ENCODE measurements at regions not wholly inside any gene's neighbourhood (a gene's known extent, or its start where the extent isn't known, plus 50 kb on each side); places are given as distances from the start of the nearest gene placed in this dataset.
"Not testable (repeated sequence)": the region's sequence is repeated elsewhere in the genome, so short reads cannot be mapped to it uniquely, and the experiment has no call there.

GRCh38 chr3:40938591-40938990, 260.7 kb upstream of the CTNNB1 start:
- no peak overlapping the region for H3K27ac ChIP-seq (ENCODE audit: low read depth, low read length)
- 75% methylated on average over 2 of the region's 3 CpGs for WGBS (ENCODE audit: insufficient coverage)
- H3K4me1 ChIP-seq (ENCODE audit: control insufficient read depth, insufficient read depth, low read length): no peaks in the 10 kb centered on the region
- DNase-seq (ENCODE audit: low read depth in 4 of 6, low spot score in 6 of 6): no peak
- no peaks in the 10 kb centered on the region for H3K9me3 ChIP-seq (ENCODE audit: control insufficient read depth, insufficient read depth, low read length)
- H3K36me3 ChIP-seq (ENCODE audit: control insufficient read depth, insufficient read depth, low read length): no peaks in the 10 kb centered on the region
- H3K27me3 ChIP-seq (ENCODE audit: control insufficient read depth, insufficient read depth, low read length): no peaks in the 10 kb centered on the region
- no peak overlapping the region for H3K4me3 ChIP-seq (ENCODE audit: low read depth, low read length)

- Histone ChIP-seq H3K4me3 (ENCODE audit: low read depth, low read length) (no peak overlapping the region), H3K27me3 (ENCODE audit: control insufficient read depth, insufficient read depth, low read length) (no peaks in the 10 kb centered on the region), H3K27ac (ENCODE audit: low read depth, low read length) (no peak overlapping the region), H3K9me3 (ENCODE audit: control insufficient read depth, insufficient read depth, low read length) (no peaks in the 10 kb centered on the region), H3K4me1 (ENCODE audit: control insufficient read depth, insufficient read depth, low read length) (no peaks in the 10 kb centered on the region), H3K36me3 (ENCODE audit: control insufficient read depth, insufficient read depth, low read length) (no peaks in the 10 kb centered on the region)
- DNase-seq (ENCODE audit: low read depth in 4 of 6, low spot score in 6 of 6): peak in 1 of 6 donors; percentile 7
- 61% methylated on average over 3 of the region's 4 CpGs for WGBS (ENCODE audit: insufficient coverage)
These were observed 260.1 kb upstream of the CTNNB1 start for GRCh38 chr3:40939030-40939740.

DNA sequence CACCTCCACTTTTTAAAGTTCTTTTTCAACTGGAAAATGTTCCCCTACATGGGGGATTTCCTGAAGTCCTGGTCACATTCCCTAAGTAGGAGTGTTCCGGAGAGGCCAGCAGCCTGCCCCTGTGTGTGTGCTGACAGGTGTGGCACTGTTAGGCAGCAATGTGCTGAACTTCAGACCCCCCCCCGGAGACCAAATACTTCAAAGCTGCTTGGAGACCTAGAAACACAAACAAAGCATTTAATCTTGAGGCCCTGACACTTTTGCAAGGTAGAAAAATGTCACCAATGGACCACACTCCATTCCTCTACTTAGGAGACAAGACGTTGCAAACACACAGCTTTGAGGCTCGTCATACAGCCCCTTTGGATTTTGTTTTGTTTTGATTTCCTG, 259.6 kb upstream of the CTNNB1 start:
- no peaks in the 10 kb centered on the region for H3K27me3 ChIP-seq (ENCODE audit: control insufficient read depth, insufficient read depth, low read length)
- no peaks in the 10 kb centered on the region for H3K9me3 ChIP-seq (ENCODE audit: control insufficient read depth, insufficient read depth, low read length)
- no peaks in the 10 kb centered on the region for H3K4me1 ChIP-seq (ENCODE audit: control insufficient read depth, insufficient read depth, low read length)
- H3K4me3 ChIP-seq (ENCODE audit: low read depth, low read length): no peak overlapping the region
- H3K27ac ChIP-seq (ENCODE audit: low read depth, low read length): no peak overlapping the region
- no peak for DNase-seq (ENCODE audit: low read depth in 4 of 6, low spot score in 6 of 6)
- H3K36me3 ChIP-seq (ENCODE audit: control insufficient read depth, insufficient read depth, low read length): no peaks in the 10 kb centered on the region
- no CpG with 5 or more reads among the region's 4 CpGs for WGBS (ENCODE audit: insufficient coverage)

DNA sequence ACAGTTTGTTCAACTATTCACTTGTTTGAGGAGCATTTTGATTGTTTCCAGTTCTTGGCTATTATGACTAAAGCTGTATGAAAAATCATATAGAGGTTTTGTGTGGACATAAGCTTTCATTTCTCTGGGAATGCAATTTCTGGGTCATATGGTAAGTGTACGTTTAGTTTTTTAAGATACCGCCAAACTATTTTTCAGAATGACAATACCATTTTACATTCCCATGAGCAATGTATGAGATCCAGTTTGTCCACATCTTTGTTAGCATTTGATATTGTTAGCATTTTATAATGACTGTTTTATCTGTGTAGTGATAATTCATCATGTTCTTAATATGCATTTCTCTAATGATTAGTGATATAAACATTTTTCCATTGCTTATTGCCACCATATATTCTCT, 258.7 kb upstream of the CTNNB1 start:
- WGBS (ENCODE audit: insufficient coverage): no CpG with 5 or more reads among the region's 2 CpGs
- H3K36me3 ChIP-seq (ENCODE audit: control insufficient read depth, insufficient read depth, low read length): no peaks in the 10 kb centered on the region
- H3K4me1 ChIP-seq (ENCODE audit: control insufficient read depth, insufficient read depth, low read length): no peaks in the 10 kb centered on the region
- no peak overlapping the region for H3K27ac ChIP-seq (ENCODE audit: low read depth, low read length)
- no peaks in the 10 kb centered on the region for H3K27me3 ChIP-seq (ENCODE audit: control insufficient read depth, insufficient read depth, low read length)
- DNase-seq (ENCODE audit: low read depth in 4 of 6, low spot score in 6 of 6): no peak
- no peaks in the 10 kb centered on the region for H3K9me3 ChIP-seq (ENCODE audit: control insufficient read depth, insufficient read depth, low read length)
- H3K4me3 ChIP-seq (ENCODE audit: low read depth, low read length): no peak overlapping the region

GRCh38 chr3:40947022-40947421, 252.3 kb upstream of the CTNNB1 start:
- WGBS (ENCODE audit: insufficient coverage): no CpG with 5 or more reads among the region's 3 CpGs
- H3K27me3 ChIP-seq (ENCODE audit: control insufficient read depth, insufficient read depth, low read length); H3K4me3 ChIP-seq (ENCODE audit: low read depth, low read length); H3K27ac ChIP-seq (ENCODE audit: low read depth, low read length); H3K4me1 ChIP-seq (ENCODE audit: control insufficient read depth, insufficient read depth, low read length); DNase-seq (ENCODE audit: low read depth in 4 of 6, low spot score in 6 of 6); H3K9me3 ChIP-seq (ENCODE audit: control insufficient read depth, insufficient read depth, low read length); H3K36me3 ChIP-seq (ENCODE audit: control insufficient read depth, insufficient read depth, low read length): not testable (repeated sequence)

- DNase-seq (ENCODE audit: low read depth in 4 of 6, low spot score in 6 of 6); H3K4me1 ChIP-seq (ENCODE audit: control insufficient read depth, insufficient read depth, low read length); H3K36me3 ChIP-seq (ENCODE audit: control insufficient read depth, insufficient read depth, low read length); H3K27me3 ChIP-seq (ENCODE audit: control insufficient read depth, insufficient read depth, low read length); H3K9me3 ChIP-seq (ENCODE audit: control insufficient read depth, insufficient read depth, low read length); H3K4me3 ChIP-seq (ENCODE audit: low read depth, low read length); H3K27ac ChIP-seq (ENCODE audit: low read depth, low read length): not testable (repeated sequence)
- no CpG with 5 or more reads among the region's 3 CpGs for WGBS (ENCODE audit: insufficient coverage)
These were observed 250.0 kb upstream of the CTNNB1 start for GRCh38 chr3:40949347-40949746.

- no peak overlapping the region for H3K27ac ChIP-seq (ENCODE audit: low read depth, low read length)
- H3K9me3 ChIP-seq (ENCODE audit: control insufficient read depth, insufficient read depth, low read length): peaks cover 2% of the 10 kb centered on the region
- no peak for DNase-seq (ENCODE audit: low read depth in 4 of 6, low spot score in 6 of 6)
- H3K36me3 ChIP-seq (ENCODE audit: control insufficient read depth, insufficient read depth, low read length): no peaks in the 10 kb centered on the region
- H3K27me3 ChIP-seq (ENCODE audit: control insufficient read depth, insufficient read depth, low read length): no peaks in the 10 kb centered on the region
- no peaks in the 10 kb centered on the region for H3K4me1 ChIP-seq (ENCODE audit: control insufficient read depth, insufficient read depth, low read length)
- H3K4me3 ChIP-seq (ENCODE audit: low read depth, low read length): no peak overlapping the region
These were observed 247.7 kb upstream of the CTNNB1 start for GRCh38 chr3:40951636-40952035.

DNA sequence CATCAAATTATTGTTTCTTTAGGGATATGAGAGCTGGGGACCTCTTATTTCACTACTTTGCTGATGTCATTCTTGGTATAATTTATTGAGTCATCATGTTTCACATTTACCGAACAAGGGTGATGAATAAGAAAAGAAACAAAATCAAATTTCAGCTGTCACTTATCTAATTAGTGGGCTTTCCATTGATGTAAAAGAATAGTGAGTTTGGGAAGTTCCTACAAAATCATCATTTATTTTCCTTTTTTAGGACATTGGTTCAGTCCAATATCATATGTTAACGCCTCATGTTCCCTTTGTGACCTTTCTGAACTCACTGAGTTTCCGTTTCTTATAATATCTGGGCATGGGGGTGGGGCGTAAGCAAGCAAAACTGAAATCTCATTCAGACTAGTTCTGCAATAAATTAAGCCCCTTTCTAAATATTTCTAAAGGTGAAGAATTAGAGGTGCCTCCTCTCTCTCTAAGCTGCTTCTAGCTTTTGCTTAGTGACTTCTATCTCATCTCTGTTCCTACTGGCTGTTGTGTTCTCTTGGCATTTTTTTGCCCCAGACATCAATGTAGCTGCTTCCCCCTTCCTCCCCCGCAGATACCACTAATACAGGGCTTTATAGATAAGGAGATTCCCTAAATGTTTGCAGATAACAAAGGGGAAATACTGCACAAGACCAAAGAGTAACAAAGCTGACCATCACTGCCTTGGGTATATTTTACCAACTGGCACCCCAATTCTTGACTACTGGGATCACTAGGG, 238.0 kb upstream of the CTNNB1 start:
- H3K4me1 ChIP-seq (ENCODE audit: control insufficient read depth, insufficient read depth, low read length): no peaks in the 10 kb centered on the region
- H3K27me3 ChIP-seq (ENCODE audit: control insufficient read depth, insufficient read depth, low read length): no peaks in the 10 kb centered on the region
- H3K27ac ChIP-seq (ENCODE audit: low read depth, low read length): no peak overlapping the region
- no peak for DNase-seq (ENCODE audit: low read depth in 4 of 6, low spot score in 6 of 6)
- H3K9me3 ChIP-seq (ENCODE audit: control insufficient read depth, insufficient read depth, low read length): no peaks in the 10 kb centered on the region
- no peak overlapping the region for H3K4me3 ChIP-seq (ENCODE audit: low read depth, low read length)
- no CpG with 5 or more reads among the region's 5 CpGs for WGBS (ENCODE audit: insufficient coverage)
- H3K36me3 ChIP-seq (ENCODE audit: control insufficient read depth, insufficient read depth, low read length): no peaks in the 10 kb centered on the region

- Histone ChIP-seq H3K4me3 (ENCODE audit: low read depth, low read length) (no peak overlapping the region), H3K4me1 (ENCODE audit: control insufficient read depth, insufficient read depth, low read length) (no peaks in the 10 kb centered on the region), H3K27me3 (ENCODE audit: control insufficient read depth, insufficient read depth, low read length) (no peaks in the 10 kb centered on the region), H3K9me3 (ENCODE audit: control insufficient read depth, insufficient read depth, low read length) (peaks cover 2% of the 10 kb centered on the region), H3K36me3 (ENCODE audit: control insufficient read depth, insufficient read depth, low read length) (no peaks in the 10 kb centered on the region), H3K27ac (ENCODE audit: low read depth, low read length) (no peak overlapping the region)
- DNase-seq (ENCODE audit: low read depth in 4 of 6, low spot score in 6 of 6): no peak
- no CpG with 5 or more reads among the region's 2 CpGs for WGBS (ENCODE audit: insufficient coverage)
These were observed 236.6 kb upstream of the CTNNB1 start for GRCh38 chr3:40962721-40963120.

DNA sequence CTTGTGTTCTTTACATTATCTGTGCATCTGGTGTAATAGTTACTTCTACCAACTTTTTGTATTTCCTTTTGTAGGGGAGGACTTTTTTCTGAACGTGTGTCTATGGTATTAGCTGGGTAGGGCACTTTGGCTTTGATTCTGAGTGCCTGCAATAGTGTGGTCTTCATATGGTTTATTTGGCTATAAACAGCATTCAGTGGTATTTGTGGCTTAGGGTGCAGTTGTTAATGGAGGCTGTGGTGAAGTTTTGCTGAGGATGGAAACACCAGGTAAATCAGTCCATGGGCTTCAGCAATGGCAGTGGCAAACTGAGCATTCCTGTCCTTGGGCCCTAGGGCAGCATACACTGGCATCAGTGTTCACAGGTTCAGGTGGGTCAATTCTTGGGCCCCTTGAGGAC, 230.6 kb upstream of the CTNNB1 start:
- no peak for DNase-seq (ENCODE audit: low read depth in 4 of 6, low spot score in 6 of 6)
- no peak overlapping the region for H3K4me3 ChIP-seq (ENCODE audit: low read depth, low read length)
- no peaks in the 10 kb centered on the region for H3K36me3 ChIP-seq (ENCODE audit: control insufficient read depth, insufficient read depth, low read length)
- no peaks in the 10 kb centered on the region for H3K27me3 ChIP-seq (ENCODE audit: control insufficient read depth, insufficient read depth, low read length)
- peaks cover 9% of the 10 kb centered on the region for H3K4me1 ChIP-seq (ENCODE audit: control insufficient read depth, insufficient read depth, low read length)
- H3K27ac ChIP-seq (ENCODE audit: low read depth, low read length): no peak overlapping the region
- H3K9me3 ChIP-seq (ENCODE audit: control insufficient read depth, insufficient read depth, low read length): peaks cover 2% of the 10 kb centered on the region
- 91% methylated on average over 1 of the region's 1 CpG for WGBS (ENCODE audit: insufficient coverage)

All from spinal cord (tissue), 9 donors.